Testis (tissue), 2 donors: ENCODE measurements at regions not wholly inside any gene's neighbourhood (a gene's known extent, or its start where the extent isn't known, plus 50 kb on each side); places are given as distances from the start of the nearest gene placed in this dataset.
A peak's percentile ranks its signal among the peaks of the same experiment; 100 is the strongest.

Experiments used
- DNase-seq: peaks from one replicate; pipeline ENCODE4 v3.0.0-alpha.2; 2019
- H3K27ac ChIP-seq, 2 donors: fragments of 200-600 bp; sonication (generic); one replicate each; pipeline ENCODE4 v1.5.1; 2019
- H3K27me3 ChIP-seq: fragments of 200-600 bp; sonication (generic); one replicate; pipeline ENCODE4 v1.5.1; 2019
- H3K36me3 ChIP-seq: fragments of 200-600 bp; sonication (generic); one replicate; pipeline ENCODE4 v1.5.1; 2017; ENCODE audit warnings: low read depth; ENCODE audit errors: missing control alignments
- H3K4me1 ChIP-seq: fragments of 200-600 bp; sonication (generic); one replicate; pipeline ENCODE4 v1.5.1; 2019
- H3K4me3 ChIP-seq, 2 donors: fragments of 200-600 bp; sonication (generic); one replicate each; pipeline ENCODE4 v1.5.1; 2017 to 2019
- H3K9me3 ChIP-seq: fragments of 200-600 bp; sonication (generic); one replicate; pipeline ENCODE4 v1.5.1; 2017
- CTCF ChIP-seq, 3 experiments: fragments of 450-650 bp in 2 of 3; fragments of 200-600 bp in 1 of 3; sonication (generic) in 1 of 3; IDR thresholded peaks; one replicate each; pipeline ENCODE4 v1.5.1; 2016 to 2019; ENCODE audit warnings: antibody characterized with exemption in 3 of 3, mild to moderate bottlenecking in 2 of 3, moderate library complexity in 1 of 3
- POLR2A ChIP-seq: fragments of 450-650 bp; IDR thresholded peaks from one replicate; pipeline ENCODE4 v1.6.1; 2017; ENCODE audit warnings: antibody characterized with exemption, mild to moderate bottlenecking, moderate library complexity
- WGBS, 2 donors: methylation state at CpG; one replicate each; pipeline ENCODE4 v1.1.5; 2018; 5-methylcytosine and 5-hydroxymethylcytosine counted together
- intact Hi-C: fragments of 100-400 bp; cut with DNase I; formaldehyde crosslinking; loops from one replicate; pipeline ENCODE4 v1.15.1; 2023; ENCODE audit warnings: low total_unique reads

- intact Hi-C loops: no loop called here
- Histone ChIP-seq H3K27me3 (no peaks in the 10 kb centered on the region), H3K36me3 (no peaks in the 10 kb centered on the region), H3K4me1 (peaks cover 43% of the 10 kb centered on the region), H3K27ac (peak overlapping the region; percentile 81 to 90), H3K4me3 (no peak overlapping the region), H3K9me3 (no peaks in the 10 kb centered on the region)
- TF ChIP-seq CTCF (IDR thresholded peaks at IDR 0.05) (no peak), POLR2A (no peak)
- 40 to 48% methylated on average over 8 to 23 of the region's 23 CpGs for WGBS, 2 donors
- DNase-seq: peak; percentile 77
Measured at GRCh38 chr14:50001151-50001998, 108.5 kb downstream of the ARF6 start.

- H3K9me3 ChIP-seq: no peaks in the 10 kb centered on the region
- H3K36me3 ChIP-seq: no peaks in the 10 kb centered on the region
- H3K27me3 ChIP-seq: no peaks in the 10 kb centered on the region
- H3K27ac ChIP-seq: peak overlapping the region; percentile 81 to 90
- DNase-seq: no peak
- H3K4me3 ChIP-seq: peak overlapping the region in 1 of 2 donors; percentile 67
- no peak for TF ChIP-seq POLR2A
- no peak for TF ChIP-seq CTCF (IDR thresholded peaks at IDR 0.05)
- WGBS, 2 donors: 64 to 66% methylated on average over 10 of the region's 10 CpGs
- intact Hi-C loops: no loop called here
- H3K4me1 ChIP-seq: peaks cover 43% of the 10 kb centered on the region
Measured at GRCh38 chr14:50001999-50002925, 109.4 kb downstream of the ARF6 start.

DNA sequence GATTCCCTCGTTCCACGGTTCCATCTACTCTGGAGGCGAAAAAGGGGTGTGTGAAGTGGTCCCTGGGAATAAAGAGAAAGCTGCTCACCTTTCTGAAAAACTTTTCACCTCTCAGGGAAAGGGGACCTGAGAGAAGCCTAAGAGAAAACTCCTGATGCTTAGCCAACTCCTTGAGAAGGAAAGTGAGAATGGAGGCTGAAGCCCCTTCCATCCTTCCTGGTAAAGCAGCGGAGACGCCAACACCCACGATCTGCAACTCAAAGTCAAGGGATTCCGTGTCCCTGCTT is 110.0 kb downstream of the ARF6 start:
- Histone ChIP-seq H3K9me3 (no peaks in the 10 kb centered on the region), H3K27ac (peak overlapping the region; percentile 81 to 90), H3K27me3 (no peaks in the 10 kb centered on the region), H3K4me1 (peaks cover 43% of the 10 kb centered on the region), H3K36me3 (no peaks in the 10 kb centered on the region), H3K4me3 (peak overlapping the region; percentile 62 to 67)
- 21 to 34% methylated on average over 5 to 7 of the region's 7 CpGs for WGBS, 2 donors
- intact Hi-C loops: no loop called here
- TF ChIP-seq POLR2A (no peak), CTCF (IDR thresholded peaks at IDR 0.05) (no peak)
- no peak for DNase-seq

DNA sequence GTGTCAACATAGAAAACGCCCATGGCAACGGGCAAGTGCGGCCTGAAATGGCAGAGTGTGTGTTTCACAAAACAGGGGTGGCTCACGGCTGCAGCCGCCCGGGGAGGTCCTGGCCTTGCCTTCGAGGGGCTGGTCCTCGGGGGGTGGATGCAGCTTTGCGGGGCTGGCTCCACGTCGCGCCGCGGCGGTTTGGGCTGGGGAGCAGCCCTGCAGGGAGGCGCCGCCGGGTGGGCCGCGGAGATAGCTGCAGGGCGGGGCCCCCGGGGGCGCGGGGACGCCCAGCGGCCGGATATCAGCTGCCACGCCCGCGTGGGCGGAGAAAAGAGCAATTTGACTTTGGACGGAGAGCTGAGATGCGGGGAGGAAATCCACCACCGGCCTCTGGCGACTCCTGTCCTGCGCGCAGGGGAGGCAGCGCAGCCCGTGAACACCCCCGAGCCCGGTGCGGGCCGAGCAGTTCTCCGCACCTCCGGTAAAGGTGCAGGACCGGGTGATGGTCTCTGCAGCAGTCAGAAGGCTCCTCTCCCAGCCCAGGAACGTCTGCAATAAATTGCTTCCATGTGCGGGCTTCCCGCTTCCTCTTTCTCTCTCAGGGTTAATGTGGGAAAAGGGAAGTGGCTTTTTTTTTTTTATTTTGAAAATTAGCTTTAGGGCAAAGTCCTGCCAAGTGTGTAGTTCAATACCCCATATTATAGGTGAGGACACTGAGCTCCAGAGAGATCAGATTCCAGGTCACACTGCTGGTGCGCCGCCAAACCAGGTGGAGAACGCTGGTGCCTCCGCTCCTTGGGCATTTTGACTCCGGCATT is 110.5 kb downstream of the ARF6 start:
- H3K4me3 ChIP-seq: peak overlapping the region; percentile 62 to 67
- no peaks in the 10 kb centered on the region for H3K9me3 ChIP-seq
- DNase-seq: peak; percentile 87
- WGBS, 2 donors: 4 to 7% methylated on average over 18 to 54 of the region's 54 CpGs
- H3K27ac ChIP-seq: peak overlapping the region; percentile 81 to 90
- intact Hi-C loops: no loop called here
- TF ChIP-seq POLR2A (no peak), CTCF (IDR thresholded peaks at IDR 0.05) (no peak)
- H3K27me3 ChIP-seq: no peaks in the 10 kb centered on the region
- peaks cover 43% of the 10 kb centered on the region for H3K4me1 ChIP-seq
- H3K36me3 ChIP-seq: no peaks in the 10 kb centered on the region
